ENCODE measurements at regions not wholly inside any gene's neighbourhood (a gene's known extent, or its start where the extent isn't known, plus 50 kb on each side); places are given as distances from the start of the nearest gene placed in this dataset.

- TF ChIP-seq CTCF (IDR thresholded peaks at IDR 0.05; ENCODE audit: insufficient read depth, low read depth, low read length) = no peak
- H3K4me3 ChIP-seq (ENCODE audit: low read depth, low read length) = no peak overlapping the region
- DNase-seq (ENCODE audit: low read depth) = peak; percentile 70
These were observed 530.6 kb upstream of the IL12A start for GRCh38 chr3:159458010-159458409.

GRCh38 chr3:159458982-159459381 lies 529.7 kb upstream of the IL12A start:
- no peak for TF ChIP-seq CTCF (IDR thresholded peaks at IDR 0.05; ENCODE audit: insufficient read depth, low read depth, low read length)
- no peak overlapping the region for H3K4me3 ChIP-seq (ENCODE audit: low read depth, low read length)
- no peak for DNase-seq (ENCODE audit: low read depth)

- TF ChIP-seq CTCF (IDR thresholded peaks at IDR 0.05; ENCODE audit: insufficient read depth, low read depth, low read length) = no peak
- H3K4me3 ChIP-seq (ENCODE audit: low read depth, low read length) = no peak overlapping the region
- DNase-seq (ENCODE audit: low read depth) = no peak
These were observed 516.0 kb upstream of the IL12A start for GRCh38 chr3:159472611-159473010.

GRCh38 chr3:159473206-159473605 lies 515.4 kb upstream of the IL12A start:
- H3K4me3 ChIP-seq (ENCODE audit: low read depth, low read length) = no peak overlapping the region
- no peak for DNase-seq (ENCODE audit: low read depth)
- TF ChIP-seq CTCF (IDR thresholded peaks at IDR 0.05; ENCODE audit: insufficient read depth, low read depth, low read length) = no peak

- no peak for DNase-seq (ENCODE audit: low read depth)
- no peak for TF ChIP-seq CTCF (IDR thresholded peaks at IDR 0.05; ENCODE audit: insufficient read depth, low read depth, low read length)
- no peak overlapping the region for H3K4me3 ChIP-seq (ENCODE audit: low read depth, low read length)
These were observed 508.6 kb upstream of the IL12A start for GRCh38 chr3:159480046-159480445.

GRCh38 chr3:159482241-159482993 lies 506.2 kb upstream of the IL12A start:
- no peak for TF ChIP-seq CTCF (IDR thresholded peaks at IDR 0.05; ENCODE audit: insufficient read depth, low read depth, low read length)
- DNase-seq (ENCODE audit: low read depth) = no peak
- H3K4me3 ChIP-seq (ENCODE audit: low read depth, low read length) = no peak overlapping the region

- no peak overlapping the region for H3K4me3 ChIP-seq (ENCODE audit: low read depth, low read length)
- DNase-seq (ENCODE audit: low read depth) = no peak
- TF ChIP-seq CTCF (IDR thresholded peaks at IDR 0.05; ENCODE audit: insufficient read depth, low read depth, low read length) = no peak
These were observed 505.7 kb upstream of the IL12A start for GRCh38 chr3:159482994-159483367.
